ENCODE measurements at regions not wholly inside any gene's neighbourhood (a gene's known extent, or its start where the extent isn't known, plus 50 kb on each side); places are given as distances from the start of the nearest gene placed in this dataset.
A peak's percentile ranks its signal among the peaks of the same experiment; 100 is the strongest.
"Not testable (repeated sequence)": the region's sequence is repeated elsewhere in the genome, so short reads cannot be mapped to it uniquely, and the experiment has no call there.

GRCh38 chr6:106847116-106847515, 127.4 kb downstream of the CD24 start:
- no peak for DNase-seq

DNA sequence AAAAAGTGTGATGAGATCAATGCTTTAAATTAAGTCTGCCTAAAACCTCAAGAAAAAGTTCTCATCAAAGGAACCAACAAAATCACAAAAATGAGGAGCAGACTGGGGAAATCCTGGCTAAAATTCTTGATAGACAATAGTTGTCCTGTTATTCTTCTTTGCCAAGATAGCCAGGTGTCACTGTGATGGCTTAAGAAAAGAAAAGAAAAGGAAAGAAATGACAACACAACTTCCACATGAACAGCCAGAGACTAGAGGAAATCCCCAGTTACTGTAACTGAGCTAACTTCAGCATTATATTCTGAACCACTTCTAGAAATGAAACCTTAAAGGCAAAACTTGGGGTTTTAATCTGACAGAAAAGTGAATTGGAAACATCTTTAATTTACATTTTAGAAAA, 129.6 kb downstream of the CD24 start:
- DNase-seq: no peak

GRCh38 chr6:106832766-106833510, 141.6 kb downstream of the CD24 start:
- no peak for DNase-seq

DNA sequence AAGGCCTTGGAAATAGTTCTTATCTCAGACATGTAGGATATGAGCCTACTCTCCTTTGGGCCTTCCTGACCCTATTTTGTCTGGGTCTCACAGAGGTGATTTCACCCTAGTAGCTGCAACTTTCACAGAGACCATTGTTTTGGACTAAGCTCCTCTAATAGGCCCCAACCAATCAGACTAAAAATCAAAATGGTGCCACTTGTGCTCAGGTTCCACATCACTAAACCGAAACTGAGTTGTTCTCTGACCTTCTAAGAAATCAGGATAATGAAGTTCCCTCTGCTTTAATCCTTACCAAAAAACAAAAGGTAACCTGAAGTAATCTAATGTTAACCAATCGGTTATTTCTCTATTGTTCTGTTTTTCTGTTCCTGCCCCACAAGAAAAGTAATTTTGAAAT, 143.6 kb downstream of the CD24 start:
- DNase-seq: no peak

DNA sequence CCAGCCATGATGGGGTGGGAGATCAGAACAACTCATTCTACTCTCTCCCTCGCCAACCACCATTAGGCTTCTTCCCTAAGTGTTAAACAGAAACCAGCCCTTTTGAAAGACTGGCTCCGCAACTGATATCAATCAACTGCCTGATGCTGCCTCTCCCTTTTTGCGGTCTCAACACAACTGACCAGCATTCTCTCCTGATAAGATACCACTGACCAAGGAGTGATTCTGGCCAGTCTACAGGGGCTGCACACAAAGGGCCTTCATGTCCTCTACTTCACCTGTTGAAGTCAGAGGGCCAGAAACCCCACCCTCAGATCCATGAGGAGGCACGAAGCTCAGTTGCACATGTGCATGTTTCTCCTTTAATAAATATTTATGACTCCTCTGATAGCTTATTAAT, 145.1 kb downstream of the CD24 start:
- DNase-seq: no peak

DNA sequence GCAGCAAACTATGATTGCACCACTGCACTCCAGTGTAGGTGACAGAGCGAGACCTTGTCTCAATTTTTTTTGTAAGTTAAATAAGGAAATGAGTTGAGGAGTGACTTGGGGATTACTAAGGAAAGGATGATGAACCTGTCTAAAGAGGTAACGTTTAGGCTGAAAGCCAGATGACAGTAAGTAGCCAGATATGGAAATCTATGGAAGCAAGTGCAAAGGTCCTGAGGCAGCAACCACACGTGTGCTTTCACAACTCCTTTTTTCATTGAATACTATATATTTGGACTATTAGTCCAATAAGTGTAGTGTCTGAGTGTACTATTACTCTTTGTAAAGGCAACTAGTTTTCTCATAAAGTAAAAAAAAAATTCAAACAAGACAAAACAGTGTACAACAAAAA, 147.4 kb downstream of the CD24 start:
- DNase-seq: no peak

GRCh38 chr6:106825156-106825555, 149.4 kb downstream of the CD24 start:
- DNase-seq: no peak

GRCh38 chr6:106823732-106824351, 150.7 kb downstream of the CD24 start:
- no peak for DNase-seq

DNA sequence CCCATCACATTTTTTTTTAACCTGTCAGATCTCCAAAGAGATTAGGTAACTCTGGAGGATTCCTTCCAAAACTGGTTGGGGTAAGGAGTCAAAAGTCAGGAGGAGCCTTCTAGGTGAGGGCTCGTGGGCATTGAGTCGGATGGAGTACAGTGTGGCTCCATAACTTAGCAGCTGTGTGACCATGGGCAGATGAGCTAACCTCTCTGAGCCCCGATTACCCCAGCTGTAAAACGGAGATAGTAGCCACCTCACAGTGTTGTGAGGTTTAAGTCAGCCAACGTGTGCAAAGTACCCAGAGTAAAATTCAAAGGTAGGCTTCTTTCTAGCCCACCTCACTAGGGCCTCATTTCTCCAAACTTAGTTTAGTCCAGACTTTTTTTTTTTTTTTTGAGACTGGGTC, 151.5 kb downstream of the CD24 start:
- DNase-seq: no peak

GRCh38 chr6:106820412-106820852, 154.1 kb downstream of the CD24 start:
- DNase-seq: peak; percentile 38

DNA sequence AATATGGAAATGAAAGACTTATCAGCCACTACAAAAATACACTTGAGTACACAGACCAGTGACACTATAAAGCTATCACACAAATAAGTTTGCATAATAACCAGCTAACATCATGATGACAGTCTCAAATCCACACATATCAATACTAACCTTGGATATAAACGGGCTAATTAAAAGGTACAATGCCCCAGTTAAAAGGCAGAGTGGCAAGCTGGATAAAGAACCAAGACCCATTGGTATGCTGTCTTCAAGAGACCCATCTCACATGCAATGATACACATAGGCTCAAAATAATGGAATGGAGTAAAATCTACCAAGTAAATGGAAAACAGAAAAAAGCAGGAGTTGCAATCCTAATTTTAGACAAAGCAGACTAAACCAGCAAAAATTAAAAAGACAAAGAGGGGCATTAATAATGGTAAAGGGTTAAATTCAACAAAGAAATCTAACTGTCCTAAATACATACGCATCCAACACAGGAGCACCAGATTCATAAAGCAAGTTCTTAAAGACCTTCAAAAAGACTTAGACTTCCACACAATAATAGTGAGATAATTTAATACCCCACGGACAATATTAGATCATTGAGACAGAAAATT, 163.3 kb downstream of the CD24 start:
- DNase-seq: no peak

- DNase-seq: no peak
Observed at GRCh38 chr6:106808758-106809157, 165.8 kb downstream of the CD24 start.

DNA sequence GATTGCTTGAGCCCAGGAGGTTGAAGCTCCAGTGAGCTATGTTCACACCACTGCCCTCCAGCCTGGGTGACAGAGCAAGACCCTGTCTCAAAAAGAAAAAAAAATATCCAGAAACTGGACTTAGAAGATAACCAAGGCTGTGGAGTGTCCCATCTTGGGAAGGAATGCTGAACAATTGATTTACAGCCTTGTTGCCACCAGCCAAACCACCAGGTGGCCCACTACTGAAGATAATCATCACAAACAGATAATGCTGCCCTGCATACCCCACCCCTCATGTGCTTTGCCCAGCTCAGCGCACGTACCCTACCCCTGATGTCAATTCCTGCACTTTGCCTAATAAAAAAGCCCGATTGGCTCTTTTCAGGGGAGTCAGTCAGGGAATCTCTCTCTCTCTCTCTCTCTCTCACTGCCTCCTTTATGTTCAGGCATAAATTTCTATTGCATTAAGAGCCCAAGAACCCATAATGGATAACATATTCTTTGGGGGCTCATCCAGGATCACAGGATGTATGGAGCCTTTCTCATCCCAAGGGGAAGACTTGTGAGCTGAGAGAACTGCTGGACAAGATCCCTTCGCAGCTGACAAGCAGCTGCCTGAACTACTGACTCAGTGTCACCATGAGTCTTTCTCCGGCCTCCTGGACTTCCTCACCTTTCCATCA, 166.4 kb downstream of the CD24 start:
- DNase-seq: no peak

- not testable (repeated sequence) for DNase-seq
Observed at GRCh38 chr6:106806253-106806652, 168.3 kb downstream of the CD24 start.

- no peak for DNase-seq
Observed at GRCh38 chr6:106805771-106806170, 168.8 kb downstream of the CD24 start.

GRCh38 chr6:106804346-106805335, 169.9 kb downstream of the CD24 start:
- no peak for DNase-seq

DNA sequence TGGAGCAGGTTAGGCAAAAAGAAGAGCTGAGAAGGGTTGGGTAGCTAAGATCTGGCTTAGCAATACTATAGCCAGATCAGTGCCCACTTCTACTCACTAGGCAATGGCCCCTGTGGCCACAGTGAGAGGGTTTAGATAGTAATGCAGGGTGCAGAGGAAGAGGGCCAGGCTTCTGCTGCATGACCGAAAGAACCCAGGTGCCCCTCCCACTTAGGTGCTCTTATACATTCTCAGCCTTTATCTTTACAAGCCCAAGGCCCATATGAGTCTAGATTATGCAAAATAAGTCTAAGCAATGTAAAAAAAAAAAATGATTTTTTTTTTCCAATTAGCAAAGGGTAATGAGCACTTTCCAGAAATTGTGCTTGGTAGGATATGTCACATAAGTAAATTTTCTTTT, 171.3 kb downstream of the CD24 start:
- DNase-seq: no peak

GRCh38 chr6:106802139-106802538, 172.4 kb downstream of the CD24 start:
- DNase-seq: no peak

- no peak for DNase-seq
Observed at GRCh38 chr6:106801256-106801655, 171.9 kb downstream of the QRSL1 start.

DNA sequence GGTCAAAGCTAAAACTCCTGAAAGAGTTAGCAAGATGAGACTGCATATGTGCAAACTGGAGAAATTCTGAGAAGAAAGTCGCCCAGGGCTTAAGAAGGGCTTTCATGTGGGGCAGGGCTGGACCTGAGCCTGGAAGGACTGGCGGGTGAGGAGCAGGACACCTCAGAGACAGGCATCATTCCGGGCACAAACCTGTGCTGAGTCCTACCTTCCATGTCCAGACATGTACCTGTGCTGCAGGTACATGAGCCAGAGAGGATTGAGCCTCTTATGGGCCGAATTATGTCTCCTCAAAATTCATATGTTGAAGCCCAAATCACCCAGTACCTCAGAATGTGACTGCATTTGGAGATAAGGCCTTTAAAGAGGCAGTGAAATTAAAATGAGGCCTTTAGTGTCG, 171.0 kb downstream of the QRSL1 start:
- no peak for DNase-seq

DNA sequence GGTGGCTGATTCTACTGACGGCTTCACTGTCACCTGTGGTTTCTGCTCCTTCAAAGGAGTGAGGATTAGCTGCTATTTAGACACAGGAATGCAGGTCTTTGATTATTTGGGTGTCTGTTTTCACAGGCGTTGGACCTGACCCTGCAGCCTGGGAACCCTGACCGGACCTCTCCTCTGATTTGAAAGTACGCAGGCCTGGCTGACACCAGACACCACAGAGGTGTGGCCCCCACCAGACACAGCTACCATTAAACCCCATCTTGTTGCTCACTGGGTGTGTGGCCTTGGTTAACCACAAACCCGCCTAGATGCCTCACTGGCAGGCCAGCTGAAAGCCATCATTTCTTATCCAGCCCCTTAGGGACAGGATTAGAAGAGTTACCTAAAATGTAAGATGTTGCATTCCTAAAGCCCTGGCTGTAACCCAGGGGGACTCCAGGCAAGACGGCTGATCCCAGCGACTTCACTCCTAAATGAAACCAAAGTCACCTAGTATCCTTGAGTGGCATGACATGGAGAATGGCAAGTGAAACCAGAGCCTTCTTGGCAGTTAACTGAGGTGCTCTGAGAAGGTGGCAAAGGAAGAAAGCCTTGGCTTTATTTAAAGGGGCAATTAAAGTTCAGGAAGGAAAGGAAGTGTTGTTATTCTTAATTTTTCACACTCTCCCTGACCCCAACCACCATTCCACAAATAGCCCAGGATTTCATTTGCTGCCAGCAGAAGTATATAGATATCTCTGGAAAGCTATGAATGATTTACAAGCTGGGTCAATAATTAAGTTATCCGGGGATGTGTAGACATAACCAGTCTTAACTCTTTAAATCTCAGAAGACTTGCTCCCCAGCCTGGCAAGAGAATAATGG, 169.9 kb downstream of the QRSL1 start:
- peak; percentile 54 for DNase-seq
